Neuron (in vitro differentiated cells): ENCODE measurements at regions not wholly inside any gene's neighbourhood (a gene's known extent, or its start where the extent isn't known, plus 50 kb on each side); places are given as distances from the start of the nearest gene placed in this dataset.

Experiments
- H2AFZ ChIP-seq: one replicate; pipeline ENCODE4 v1.6.1; 2013; ENCODE audit warnings: low read depth, mild to moderate bottlenecking, inconsistent platforms, low read length, moderate library complexity
- H3K27me3 ChIP-seq: one replicate; pipeline ENCODE4 v1.6.1; 2013; ENCODE audit warnings: low read length; ENCODE audit not compliant: insufficient read depth
- H3K36me3 ChIP-seq: one replicate; pipeline ENCODE4 v1.6.1; 2013; ENCODE audit warnings: low read length; ENCODE audit not compliant: insufficient read depth
- H3K4me1 ChIP-seq: one replicate; pipeline ENCODE4 v1.6.1; 2013; ENCODE audit warnings: low read length; ENCODE audit not compliant: insufficient read depth
- H3K4me3 ChIP-seq: 2 replicates; pipeline ENCODE4 v1.5.1; 2013; ENCODE audit warnings: mild to moderate bottlenecking, low read length, moderate library complexity
- H3K9me3 ChIP-seq: one replicate; pipeline ENCODE4 v1.6.1; 2013; ENCODE audit warnings: low read length

DNA sequence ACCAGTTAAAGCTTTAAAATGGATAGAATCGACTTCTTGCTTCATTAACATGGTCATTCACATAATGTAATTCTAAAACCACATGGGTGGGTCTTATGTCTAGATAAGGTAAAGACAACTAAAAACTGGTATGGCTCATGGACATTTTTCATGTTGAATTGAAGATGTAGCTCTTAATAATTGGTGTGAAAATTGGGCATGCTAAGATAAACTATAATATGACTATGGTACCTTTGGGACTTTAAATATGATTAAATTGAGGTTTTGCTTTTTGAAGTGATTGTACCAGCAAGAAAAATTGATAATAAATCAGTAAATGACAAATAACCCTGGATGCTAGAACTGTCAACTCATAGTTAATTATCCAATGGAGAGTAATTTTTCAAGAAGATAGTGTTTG lies 710.7 kb upstream of the PTPRD start:
- Histone ChIP-seq H2AFZ (no peak overlapping the region), H3K4me3 (no peak overlapping the region), H3K4me1 (peaks cover 3% of the 10 kb centered on the region), H3K9me3 (no peaks in the 10 kb centered on the region), H3K27me3 (no peaks in the 10 kb centered on the region), H3K36me3 (no peaks in the 10 kb centered on the region)

DNA sequence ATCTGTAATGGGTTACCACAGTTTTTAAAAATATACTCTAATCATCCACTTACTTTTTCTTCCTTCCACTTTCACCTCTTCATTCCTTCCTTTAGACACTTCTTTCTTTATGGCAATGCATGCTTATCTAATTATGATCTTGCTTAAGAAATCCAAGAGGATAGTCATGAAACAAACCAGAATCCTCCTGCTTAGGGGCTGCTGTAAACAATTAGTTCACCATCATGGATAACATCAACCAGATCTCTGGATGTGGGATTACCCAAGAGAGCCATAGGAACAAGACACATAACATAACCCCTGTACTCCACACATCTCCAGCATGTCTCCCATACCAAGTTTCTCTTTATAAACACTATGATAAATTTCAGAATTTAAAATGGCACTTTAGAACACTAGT lies 713.4 kb upstream of the PTPRD start:
- Histone ChIP-seq H3K36me3 (no peaks in the 10 kb centered on the region), H2AFZ (no peak overlapping the region), H3K9me3 (peaks cover 3% of the 10 kb centered on the region), H3K4me1 (no peaks in the 10 kb centered on the region), H3K4me3 (no peak overlapping the region), H3K27me3 (no peaks in the 10 kb centered on the region)

DNA sequence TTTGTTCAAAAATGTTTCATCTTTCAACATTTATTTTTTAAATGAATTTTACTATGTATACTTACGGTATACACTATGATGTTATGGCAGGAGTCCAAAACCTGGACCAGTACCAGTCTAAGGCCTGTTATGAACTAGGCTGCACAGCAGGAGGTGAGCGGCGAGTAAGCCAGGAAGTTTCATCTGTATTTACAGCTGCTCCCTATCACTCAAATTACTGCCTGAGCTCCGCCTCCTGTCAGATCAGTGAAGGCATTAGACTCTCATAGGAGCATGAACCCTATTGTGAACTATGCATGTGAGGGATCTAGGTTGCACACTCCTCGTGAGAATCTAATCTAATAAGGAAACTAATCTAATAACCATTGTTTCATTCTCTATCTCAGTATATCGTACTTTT lies 715.5 kb upstream of the PTPRD start:
- H2AFZ ChIP-seq: no peak overlapping the region
- no peaks in the 10 kb centered on the region for H3K36me3 ChIP-seq
- H3K9me3 ChIP-seq: peaks cover 3% of the 10 kb centered on the region
- no peak overlapping the region for H3K4me3 ChIP-seq
- H3K27me3 ChIP-seq: no peaks in the 10 kb centered on the region
- no peaks in the 10 kb centered on the region for H3K4me1 ChIP-seq

DNA sequence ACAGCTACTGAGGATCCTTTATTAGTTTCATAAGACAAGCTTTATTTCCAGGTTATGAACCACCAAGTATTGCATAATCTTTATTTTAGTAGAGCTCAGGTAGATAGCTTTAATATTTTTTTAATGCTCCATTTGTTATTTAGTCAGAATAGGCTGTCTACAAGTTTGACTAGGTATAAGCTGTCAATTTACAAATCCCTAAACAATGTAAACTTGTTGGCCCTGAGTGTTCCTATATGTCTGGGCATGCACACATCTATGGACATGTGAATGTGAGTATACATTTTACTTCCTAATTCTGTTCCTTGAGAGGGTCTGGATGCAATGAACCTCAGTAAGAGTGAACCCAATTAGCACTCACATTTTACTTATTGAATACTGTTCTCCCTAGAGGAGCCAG lies 722.2 kb upstream of the PTPRD start:
- Histone ChIP-seq H3K27me3 (no peaks in the 10 kb centered on the region), H2AFZ (no peak overlapping the region), H3K4me3 (no peak overlapping the region), H3K4me1 (no peaks in the 10 kb centered on the region), H3K9me3 (peaks cover 3% of the 10 kb centered on the region), H3K36me3 (no peaks in the 10 kb centered on the region)

DNA sequence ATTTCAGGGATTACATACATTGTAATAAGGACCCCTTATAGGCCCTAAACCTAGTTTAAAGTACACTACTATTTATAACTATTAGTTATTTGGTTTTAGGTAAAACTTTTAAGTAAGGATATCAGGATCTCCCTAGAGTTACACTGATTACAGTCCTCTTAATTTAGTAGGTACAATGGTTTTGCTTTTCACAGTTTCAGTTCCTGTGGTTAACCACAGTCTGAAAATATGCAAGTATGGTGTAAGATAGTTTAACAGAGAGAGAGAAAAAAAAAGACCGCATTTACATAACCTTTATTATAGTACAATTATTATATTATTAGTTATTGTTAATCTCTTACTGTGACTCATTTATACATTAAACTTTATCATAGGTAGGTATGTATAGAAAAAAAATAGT lies 725.3 kb upstream of the PTPRD start:
- no peak overlapping the region for H3K4me3 ChIP-seq
- no peak overlapping the region for H2AFZ ChIP-seq
- no peaks in the 10 kb centered on the region for H3K36me3 ChIP-seq
- H3K4me1 ChIP-seq: no peaks in the 10 kb centered on the region
- no peaks in the 10 kb centered on the region for H3K27me3 ChIP-seq
- H3K9me3 ChIP-seq: no peaks in the 10 kb centered on the region

DNA sequence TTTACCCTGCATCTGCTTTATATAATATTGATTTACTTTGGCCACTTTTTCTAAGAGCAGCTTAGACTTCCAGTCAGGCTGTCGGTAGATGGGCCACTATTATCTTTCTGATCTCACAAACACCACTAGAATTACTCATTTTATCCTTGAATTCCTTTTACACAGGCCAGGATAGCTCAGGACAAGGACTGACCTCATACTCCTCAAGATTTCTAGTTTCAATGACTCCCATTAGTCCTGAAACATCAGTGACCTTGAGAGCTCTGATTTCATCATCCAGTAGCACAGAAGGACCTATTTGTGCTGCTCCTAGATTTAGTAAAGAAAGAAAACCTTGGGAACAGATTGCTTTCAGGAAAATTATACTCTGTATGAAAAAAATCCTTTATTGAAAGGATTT lies 727.9 kb upstream of the PTPRD start:
- Histone ChIP-seq H3K27me3 (no peaks in the 10 kb centered on the region), H3K9me3 (no peaks in the 10 kb centered on the region), H2AFZ (no peak overlapping the region)

DNA sequence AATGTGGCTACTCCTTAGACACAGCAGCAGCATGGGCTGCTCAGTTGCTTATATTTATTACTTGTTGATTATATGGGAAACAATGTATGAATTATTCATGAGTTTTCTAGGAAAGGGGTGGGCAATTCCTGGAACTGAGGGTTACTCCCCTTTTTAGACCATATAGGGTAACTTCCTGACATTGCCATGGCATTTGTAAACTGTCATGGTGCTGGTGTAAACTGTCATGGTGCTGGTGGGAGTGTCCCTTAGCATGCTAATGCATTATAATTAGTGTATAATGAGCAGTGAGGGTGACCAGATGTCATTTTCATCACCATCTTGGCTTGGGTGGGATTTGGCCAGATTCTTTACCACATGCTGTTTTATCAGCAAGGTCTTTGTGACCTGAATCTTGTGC lies 734.6 kb upstream of the PTPRD start:
- Histone ChIP-seq H3K4me3 (no peak overlapping the region), H3K36me3 (no peaks in the 10 kb centered on the region), H3K9me3 (no peaks in the 10 kb centered on the region), H3K4me1 (peaks cover 12% of the 10 kb centered on the region), H2AFZ (no peak overlapping the region), H3K27me3 (no peaks in the 10 kb centered on the region)

More for the DNA sequence above, 727.9 kb upstream of the PTPRD start:
- no peaks in the 10 kb centered on the region for H3K4me1 ChIP-seq
- H3K4me3 ChIP-seq: no peak overlapping the region
- no peaks in the 10 kb centered on the region for H3K36me3 ChIP-seq

DNA sequence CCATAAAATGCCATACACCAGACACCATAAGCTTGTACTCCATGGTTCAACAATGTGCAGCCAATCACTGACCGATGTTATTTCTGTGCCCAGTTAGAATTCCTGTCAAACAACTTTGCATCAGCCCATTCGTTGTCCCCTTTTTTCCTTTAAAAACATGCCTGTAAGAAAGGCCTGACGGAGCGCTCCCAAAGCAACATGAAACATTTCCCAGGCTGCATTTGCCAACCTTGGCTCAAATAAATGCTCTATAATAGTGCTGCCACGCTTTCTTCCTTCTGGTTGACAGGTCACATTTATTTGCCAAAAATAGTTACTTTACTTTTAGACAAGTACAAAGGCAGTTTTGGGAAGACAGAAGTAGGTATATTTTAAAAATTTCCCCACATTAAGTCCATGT lies 735.6 kb upstream of the PTPRD start:
- H3K9me3 ChIP-seq: no peaks in the 10 kb centered on the region
- H2AFZ ChIP-seq: peak overlapping the region; percentile 49
- no peak overlapping the region for H3K4me3 ChIP-seq
- H3K4me1 ChIP-seq: peaks cover 15% of the 10 kb centered on the region
- no peaks in the 10 kb centered on the region for H3K27me3 ChIP-seq
- H3K36me3 ChIP-seq: no peaks in the 10 kb centered on the region

DNA sequence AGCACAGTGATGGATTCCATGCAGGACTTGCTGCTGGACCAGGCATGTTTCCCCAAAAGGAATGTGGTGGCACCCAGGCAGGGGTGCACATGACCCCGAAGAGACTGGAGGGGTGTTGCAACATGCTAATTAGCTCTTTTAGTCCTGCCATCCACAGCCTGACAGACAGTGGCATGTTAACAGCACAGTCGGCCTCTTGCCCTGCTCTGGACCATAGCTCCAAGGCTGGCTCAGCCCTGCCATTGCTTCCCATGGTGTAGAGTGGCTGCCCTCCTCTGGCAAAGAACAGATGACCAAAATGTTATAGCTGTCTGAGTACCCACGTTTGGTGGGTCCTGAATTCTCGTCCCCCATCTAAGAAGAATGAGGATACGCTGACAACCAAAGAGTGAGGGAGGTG lies 736.4 kb upstream of the PTPRD start:
- Histone ChIP-seq H3K9me3 (no peaks in the 10 kb centered on the region), H3K27me3 (no peaks in the 10 kb centered on the region), H3K36me3 (no peaks in the 10 kb centered on the region), H3K4me1 (peaks cover 19% of the 10 kb centered on the region), H3K4me3 (no peak overlapping the region), H2AFZ (peak overlapping the region; percentile 49)

DNA sequence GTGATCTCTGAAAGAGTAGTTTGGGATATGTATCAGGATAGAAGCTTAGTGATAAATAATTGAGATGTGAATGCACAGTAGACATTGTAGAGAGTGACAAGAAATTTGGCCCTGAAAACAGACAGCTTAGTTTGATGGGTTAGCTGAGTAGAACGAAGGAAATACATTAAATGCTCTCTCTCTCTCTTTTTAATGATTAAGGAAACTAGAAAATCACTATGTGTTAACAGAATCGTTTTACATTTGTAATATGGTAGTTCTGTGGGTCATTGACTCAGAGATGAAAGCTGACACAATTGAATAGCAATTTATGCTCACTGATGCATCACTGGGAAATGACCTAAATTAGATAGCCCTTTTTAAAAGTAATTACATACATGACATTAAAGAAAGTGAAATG lies 739.8 kb upstream of the PTPRD start:
- no peaks in the 10 kb centered on the region for H3K36me3 ChIP-seq
- no peak overlapping the region for H3K4me3 ChIP-seq
- H3K27me3 ChIP-seq: no peaks in the 10 kb centered on the region
- H3K4me1 ChIP-seq: peaks cover 31% of the 10 kb centered on the region
- H3K9me3 ChIP-seq: no peaks in the 10 kb centered on the region
- no peak overlapping the region for H2AFZ ChIP-seq

DNA sequence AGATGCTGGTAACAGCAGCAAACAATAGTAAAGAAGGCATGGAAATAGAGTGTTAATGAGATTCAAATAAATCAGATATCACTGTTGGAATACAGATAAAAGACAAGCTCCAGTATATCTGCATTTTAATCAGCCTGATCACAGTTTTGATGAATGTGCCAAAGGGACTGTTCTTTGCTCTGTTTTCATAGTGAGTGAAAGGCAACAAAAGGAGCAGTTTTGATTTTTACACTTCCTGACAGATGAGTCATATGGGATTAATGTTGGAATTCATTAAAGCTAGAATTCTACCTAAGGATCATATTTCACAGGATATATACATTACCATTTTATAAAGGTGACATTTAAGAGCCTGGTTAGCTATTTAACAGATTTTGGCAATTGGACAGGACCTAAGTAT lies 743.3 kb upstream of the PTPRD start:
- H2AFZ ChIP-seq: peak overlapping the region; percentile 14
- H3K36me3 ChIP-seq: no peaks in the 10 kb centered on the region
- no peak overlapping the region for H3K4me3 ChIP-seq
- H3K9me3 ChIP-seq: no peaks in the 10 kb centered on the region
- H3K4me1 ChIP-seq: peaks cover 20% of the 10 kb centered on the region
- H3K27me3 ChIP-seq: no peaks in the 10 kb centered on the region

DNA sequence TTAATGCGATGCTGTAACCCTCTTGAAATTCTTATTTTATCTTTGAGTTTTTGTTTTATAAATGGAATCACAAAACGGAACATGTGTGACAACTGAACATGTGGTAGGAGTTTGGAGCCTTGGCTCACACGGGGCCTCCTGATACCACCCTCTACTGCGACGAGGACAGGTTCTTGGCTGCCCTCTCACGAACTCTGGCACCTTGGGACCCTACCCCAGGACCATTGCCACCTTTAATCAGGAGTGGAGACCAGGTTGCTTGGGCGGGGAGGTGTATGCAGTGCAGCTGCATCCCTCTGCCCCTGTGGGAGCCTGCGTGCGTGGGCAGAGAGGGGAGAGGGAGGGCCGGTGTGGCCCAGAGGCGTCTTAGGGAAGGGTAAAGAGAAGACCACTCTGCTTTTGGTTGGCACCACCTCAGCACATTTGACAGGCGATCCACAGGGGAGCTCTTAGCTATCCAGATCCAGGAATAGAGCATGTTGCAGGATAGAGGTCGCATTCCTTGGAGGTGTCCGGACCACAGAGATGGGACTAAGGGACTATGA lies 753.9 kb upstream of the PTPRD start:
- H3K27me3 ChIP-seq: no peaks in the 10 kb centered on the region
- H3K4me3 ChIP-seq: no peak overlapping the region

DNA sequence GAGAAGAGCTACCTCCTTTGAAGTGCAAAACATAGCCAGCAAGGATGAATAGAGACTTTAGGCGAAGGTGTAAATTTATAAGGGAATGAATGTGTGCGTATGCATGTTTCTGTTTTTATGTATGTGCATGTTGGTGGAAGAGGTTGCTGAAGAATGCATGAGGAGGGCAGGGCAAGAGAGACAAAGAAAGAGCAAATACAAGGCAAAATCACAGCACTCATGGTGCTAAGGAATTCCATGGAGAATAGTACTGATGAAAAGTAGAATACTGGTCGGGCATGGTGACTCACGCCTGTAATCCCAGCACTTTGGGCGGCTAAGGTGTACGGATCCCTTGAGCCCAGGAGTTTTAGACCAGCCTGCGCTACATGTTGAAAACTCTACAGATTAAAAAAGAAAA lies 762.1 kb upstream of the PTPRD start:
- Histone ChIP-seq H3K4me3 (no peak overlapping the region), H3K36me3 (no peaks in the 10 kb centered on the region), H2AFZ (no peak overlapping the region), H3K9me3 (no peaks in the 10 kb centered on the region), H3K4me1 (no peaks in the 10 kb centered on the region), H3K27me3 (no peaks in the 10 kb centered on the region)

More for the DNA sequence above, 753.9 kb upstream of the PTPRD start:
- no peak overlapping the region for H2AFZ ChIP-seq
- no peaks in the 10 kb centered on the region for H3K36me3 ChIP-seq
- H3K9me3 ChIP-seq: no peaks in the 10 kb centered on the region
- no peaks in the 10 kb centered on the region for H3K4me1 ChIP-seq

DNA sequence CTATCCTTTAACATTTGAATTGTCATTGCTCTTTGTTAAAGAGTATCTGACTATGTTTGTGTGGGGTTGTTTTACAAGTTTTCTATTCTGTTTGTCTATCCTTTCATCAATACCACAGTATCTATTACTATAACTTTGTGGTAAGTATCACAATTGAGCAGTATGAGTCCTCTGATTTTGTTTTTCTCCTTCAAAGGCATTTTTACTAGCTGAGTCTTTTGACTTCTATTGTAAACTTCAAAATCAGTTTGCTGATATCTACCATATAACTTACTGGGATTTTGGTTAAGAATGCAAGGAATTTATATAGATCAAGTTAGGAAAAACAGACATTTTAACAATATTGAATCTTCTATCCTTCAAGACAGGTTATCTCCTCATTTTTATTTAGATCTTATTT lies 789.8 kb upstream of the PTPRD start:
- no peaks in the 10 kb centered on the region for H3K4me1 ChIP-seq
- no peak overlapping the region for H3K4me3 ChIP-seq
- H3K27me3 ChIP-seq: no peaks in the 10 kb centered on the region
- no peaks in the 10 kb centered on the region for H3K9me3 ChIP-seq
- no peaks in the 10 kb centered on the region for H3K36me3 ChIP-seq
- no peak overlapping the region for H2AFZ ChIP-seq
